H9 (cell line): ENCODE measurements at regions not wholly inside any gene's neighbourhood (a gene's known extent, or its start where the extent isn't known, plus 50 kb on each side); places are given as distances from the start of the nearest gene placed in this dataset.

Source experiments
- DNase-seq: peaks from one replicate; pipeline ENCODE4 v3.0.0-alpha.2; 2017
- H2AFZ ChIP-seq: one replicate; pipeline ENCODE4 v1.6.1; 2013; ENCODE audit warnings: mild to moderate bottlenecking, low read length, control low read depth, moderate library complexity
- H2AK5ac ChIP-seq: 2 replicates; pipeline ENCODE4 v1.6.1; 2013; ENCODE audit warnings: low read length, control low read depth, mixed read lengths; ENCODE audit not compliant: insufficient read length
- H2BK120ac ChIP-seq: one replicate; pipeline ENCODE4 v1.6.1; 2013; ENCODE audit warnings: low read depth, mild to moderate bottlenecking, low read length, control low read depth, inconsistent platforms; ENCODE audit not compliant: poor library complexity, severe bottlenecking
- H2BK12ac ChIP-seq: 2 replicates; pipeline ENCODE4 v1.6.1; 2013; ENCODE audit warnings: low read length, control low read depth, mixed read lengths, low read depth; ENCODE audit not compliant: insufficient read length
- H2BK15ac ChIP-seq: 2 replicates; pipeline ENCODE4 v1.6.1; 2013; ENCODE audit warnings: low read depth, low read length, control low read depth
- H2BK20ac ChIP-seq: one replicate; pipeline ENCODE4 v1.6.1; 2013; ENCODE audit warnings: low read depth, mild to moderate bottlenecking, low read length, control low read depth, inconsistent platforms; ENCODE audit not compliant: poor library complexity, severe bottlenecking
- H2BK5ac ChIP-seq: 2 replicates; pipeline ENCODE4 v1.6.1; 2013; ENCODE audit warnings: low read length, control low read depth, mixed read lengths; ENCODE audit not compliant: insufficient read length
- H3K14ac ChIP-seq: 2 replicates; pipeline ENCODE4 v1.6.1; 2013; ENCODE audit warnings: low read length, control low read depth; ENCODE audit not compliant: insufficient read depth
- H3K18ac ChIP-seq: 2 replicates; pipeline ENCODE4 v1.6.1; 2013; ENCODE audit warnings: low read depth, mild to moderate bottlenecking, mixed read lengths, low read length, control low read depth; ENCODE audit not compliant: insufficient read length
- H3K23ac ChIP-seq: 2 replicates; pipeline ENCODE4 v1.6.1; 2013; ENCODE audit warnings: low read length, control low read depth, mixed read lengths, low read depth; ENCODE audit not compliant: insufficient read length
- H3K23me2 ChIP-seq: 2 replicates; pipeline ENCODE4 v1.6.1; 2013; ENCODE audit warnings: low read depth, mild to moderate bottlenecking, mixed read lengths, low read length, control low read depth; ENCODE audit not compliant: insufficient read length, poor library complexity, severe bottlenecking
- H3K27ac ChIP-seq: 2 replicates; pipeline ENCODE4 v1.5.1; 2013; ENCODE audit warnings: low read length, control low read depth, mixed read lengths, low read depth; ENCODE audit not compliant: insufficient read length
- H3K27me3 ChIP-seq: 2 replicates; pipeline ENCODE4 v1.6.1; 2013; ENCODE audit warnings: low read length, control low read depth, inconsistent platforms; ENCODE audit not compliant: insufficient read depth
- H3K4ac ChIP-seq: 2 replicates; pipeline ENCODE4 v1.6.1; 2013; ENCODE audit warnings: low read depth, mild to moderate bottlenecking, control low read depth, inconsistent platforms, low read length, moderate library complexity
- H3K4me1 ChIP-seq: 2 replicates; pipeline ENCODE4 v1.6.1; 2013; ENCODE audit warnings: low read length, control low read depth, inconsistent platforms; ENCODE audit not compliant: insufficient read depth
- H3K4me2 ChIP-seq: 2 replicates; pipeline ENCODE4 v1.6.1; 2013; ENCODE audit warnings: low read length, control low read depth, mixed read lengths; ENCODE audit not compliant: insufficient read length, insufficient read depth
- H3K56ac ChIP-seq: 2 replicates; pipeline ENCODE4 v1.6.1; 2013; ENCODE audit warnings: low read depth, mild to moderate bottlenecking, mixed read lengths, low read length, control low read depth; ENCODE audit not compliant: insufficient read length
- H3K79me1 ChIP-seq: 2 replicates; pipeline ENCODE4 v1.6.1; 2013; ENCODE audit warnings: low read depth, mild to moderate bottlenecking, moderate library complexity, low read length, control low read depth, inconsistent platforms; ENCODE audit not compliant: insufficient read depth, poor library complexity, severe bottlenecking
- H3K79me2 ChIP-seq: 2 replicates; pipeline ENCODE4 v1.6.1; 2013; ENCODE audit warnings: low read length, control low read depth, inconsistent platforms; ENCODE audit not compliant: insufficient read depth
- H3K9ac ChIP-seq: 2 replicates; pipeline ENCODE4 v1.6.1; 2013; ENCODE audit warnings: low read length, control low read depth, mixed read lengths; ENCODE audit not compliant: insufficient read length; ENCODE audit errors: extremely low read depth
- H3K9me3 ChIP-seq: one replicate; pipeline ENCODE4 v1.6.1; 2013; ENCODE audit warnings: low read depth, low read length, inconsistent platforms; ENCODE audit not compliant: control insufficient read depth
- H3T11ph ChIP-seq: one replicate; pipeline ENCODE4 v1.6.1; 2013; ENCODE audit warnings: mild to moderate bottlenecking, low read length, control low read depth, inconsistent platforms
- H4K20me1 ChIP-seq: one replicate; pipeline ENCODE4 v1.6.1; 2013; ENCODE audit not compliant: control insufficient read depth, insufficient read length, insufficient read depth
- H4K5ac ChIP-seq: 2 replicates; pipeline ENCODE4 v1.6.1; 2013; ENCODE audit warnings: low read depth, mild to moderate bottlenecking, mixed read lengths, low read length, control low read depth; ENCODE audit not compliant: insufficient read length
- H4K8ac ChIP-seq: replicated peaks from 2 replicates; pipeline ENCODE4 v1.6.1; 2013; ENCODE audit warnings: low read length, control low read depth, mixed read lengths, low read depth; ENCODE audit not compliant: insufficient read length
- H4K91ac ChIP-seq: 2 replicates; pipeline ENCODE4 v1.6.1; 2013; ENCODE audit warnings: low read depth, mild to moderate bottlenecking, moderate library complexity, mixed read lengths, low read length, control low read depth; ENCODE audit not compliant: insufficient read length
- H3K27ac Mint-ChIP-seq, 3 experiments: 2 replicates in 2 of 3; 3 replicates in 1 of 3; pipeline ENCODE4 v1.8.0; 2020 to 2021; ENCODE audit warnings: mixed read lengths in 3 of 3, mild to moderate bottlenecking in 1 of 3, moderate library complexity in 1 of 3
- H3K27me3 Mint-ChIP-seq: 2 replicates; pipeline ENCODE4 v1.8.0; 2021; ENCODE audit warnings: low read depth, mild to moderate bottlenecking, moderate library complexity, mixed read lengths
- H3K36me3 Mint-ChIP-seq, 3 experiments: 2 replicates in 2 of 3; 3 replicates in 1 of 3; pipeline ENCODE4 v1.8.0; 2020 to 2021; ENCODE audit warnings: low read depth in 3 of 3, mixed read lengths in 3 of 3; ENCODE audit not compliant: insufficient read depth in 1 of 3
- H3K4me1 Mint-ChIP-seq, 2 experiments: 2 replicates each; pipeline ENCODE4 v1.8.0; 2020; ENCODE audit warnings: mixed read lengths in 2 of 2
- H3K4me3 Mint-ChIP-seq, 2 experiments: 2 replicates in 1 of 2; 3 replicates in 1 of 2; pipeline ENCODE4 v1.8.0; 2020 to 2021; ENCODE audit warnings: mild to moderate bottlenecking in 2 of 2, mixed read lengths in 2 of 2, moderate library complexity in 1 of 2
- H3K9me3 Mint-ChIP-seq, 2 experiments: 2 replicates in 1 of 2; 3 replicates in 1 of 2; pipeline ENCODE4 v1.8.0; 2020; ENCODE audit warnings: mild to moderate bottlenecking in 2 of 2, mixed read lengths in 2 of 2, moderate library complexity in 1 of 2
- TF ChIP-seq, protein P1 (sequence below): fragments of 200-600 bp; sonication (generic); conservative IDR thresholded peaks from 3 replicates; pipeline ENCODE4 v1.8.0; 2021; ENCODE audit warnings: antibody characterized with exemption, mild to moderate bottlenecking

DNA sequence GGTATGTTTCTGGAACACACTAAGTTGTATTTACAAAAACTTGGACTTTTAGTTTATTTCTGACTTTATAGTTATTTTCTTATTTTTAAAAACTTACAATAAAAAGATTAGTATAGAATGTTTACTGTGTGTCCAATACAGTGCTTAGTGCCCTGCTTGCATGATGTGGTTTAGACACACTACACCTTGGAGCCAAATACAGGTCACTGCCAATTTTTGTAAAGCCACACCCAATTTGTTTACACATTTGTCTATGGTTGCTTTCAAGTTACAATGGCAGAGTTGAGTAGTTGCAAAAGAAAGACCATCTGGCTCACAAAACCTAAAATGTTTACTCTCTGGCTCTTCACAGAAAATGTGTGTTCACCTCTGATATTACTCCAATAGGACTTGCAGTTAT, 807.1 kb downstream of the KCNJ2 start:
- no peak overlapping the region for H3K27ac Mint-ChIP-seq
- H3K36me3 Mint-ChIP-seq, result peaks cover 7 to 18% (median 13%) of the 10 kb centered on the region in 3 experiments
- peaks cover 0 to 9% of the 10 kb centered on the region in 2 experiments; a peak in 1 of 4 replicates for H3K4me1 Mint-ChIP-seq
- peaks cover 12 to 15% of the 10 kb centered on the region in 2 experiments; a peak in 4 of 5 replicates for H3K9me3 Mint-ChIP-seq
- peaks cover 3% of the 10 kb centered on the region for H3K27me3 Mint-ChIP-seq
- Histone ChIP-seq H3K56ac (no peak overlapping the region), H4K91ac (no peak overlapping the region), H3K79me1 (no peaks in the 10 kb centered on the region), H3K4ac (no peak overlapping the region), H3K18ac (no peak overlapping the region), H2BK15ac (no peak overlapping the region), H3K9me3 (no peaks in the 10 kb centered on the region), H3K4me1 (no peaks in the 10 kb centered on the region), H4K8ac (no peak overlapping the region), H3T11ph (no peak overlapping the region), H2BK5ac (no peak overlapping the region), H2BK120ac (no peak overlapping the region), H3K9ac (no peak overlapping the region), H4K20me1 (no peaks in the 10 kb centered on the region), H3K23me2 (no peaks in the 10 kb centered on the region), H3K4me2 (no peak overlapping the region), H3K27ac (no peak overlapping the region), H3K14ac (no peak overlapping the region), H2AFZ (no peak overlapping the region), H2BK12ac (no peak overlapping the region), H3K79me2 (no peaks in the 10 kb centered on the region), H2AK5ac (no peak overlapping the region), H2BK20ac (no peak overlapping the region), H4K5ac (no peak overlapping the region), H3K23ac (no peak overlapping the region), H3K27me3 (no peaks in the 10 kb centered on the region)
- TF ChIP-seq, protein P1, sequence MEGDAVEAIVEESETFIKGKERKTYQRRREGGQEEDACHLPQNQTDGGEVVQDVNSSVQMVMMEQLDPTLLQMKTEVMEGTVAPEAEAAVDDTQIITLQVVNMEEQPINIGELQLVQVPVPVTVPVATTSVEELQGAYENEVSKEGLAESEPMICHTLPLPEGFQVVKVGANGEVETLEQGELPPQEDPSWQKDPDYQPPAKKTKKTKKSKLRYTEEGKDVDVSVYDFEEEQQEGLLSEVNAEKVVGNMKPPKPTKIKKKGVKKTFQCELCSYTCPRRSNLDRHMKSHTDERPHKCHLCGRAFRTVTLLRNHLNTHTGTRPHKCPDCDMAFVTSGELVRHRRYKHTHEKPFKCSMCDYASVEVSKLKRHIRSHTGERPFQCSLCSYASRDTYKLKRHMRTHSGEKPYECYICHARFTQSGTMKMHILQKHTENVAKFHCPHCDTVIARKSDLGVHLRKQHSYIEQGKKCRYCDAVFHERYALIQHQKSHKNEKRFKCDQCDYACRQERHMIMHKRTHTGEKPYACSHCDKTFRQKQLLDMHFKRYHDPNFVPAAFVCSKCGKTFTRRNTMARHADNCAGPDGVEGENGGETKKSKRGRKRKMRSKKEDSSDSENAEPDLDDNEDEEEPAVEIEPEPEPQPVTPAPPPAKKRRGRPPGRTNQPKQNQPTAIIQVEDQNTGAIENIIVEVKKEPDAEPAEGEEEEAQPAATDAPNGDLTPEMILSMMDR, result no peak
- no peak overlapping the region for H3K4me3 Mint-ChIP-seq
- DNase-seq, result no peak
